ENCODE measurements at regions not wholly inside any gene's neighbourhood (a gene's known extent, or its start where the extent isn't known, plus 50 kb on each side); places are given as distances from the start of the nearest gene placed in this dataset.

DNA sequence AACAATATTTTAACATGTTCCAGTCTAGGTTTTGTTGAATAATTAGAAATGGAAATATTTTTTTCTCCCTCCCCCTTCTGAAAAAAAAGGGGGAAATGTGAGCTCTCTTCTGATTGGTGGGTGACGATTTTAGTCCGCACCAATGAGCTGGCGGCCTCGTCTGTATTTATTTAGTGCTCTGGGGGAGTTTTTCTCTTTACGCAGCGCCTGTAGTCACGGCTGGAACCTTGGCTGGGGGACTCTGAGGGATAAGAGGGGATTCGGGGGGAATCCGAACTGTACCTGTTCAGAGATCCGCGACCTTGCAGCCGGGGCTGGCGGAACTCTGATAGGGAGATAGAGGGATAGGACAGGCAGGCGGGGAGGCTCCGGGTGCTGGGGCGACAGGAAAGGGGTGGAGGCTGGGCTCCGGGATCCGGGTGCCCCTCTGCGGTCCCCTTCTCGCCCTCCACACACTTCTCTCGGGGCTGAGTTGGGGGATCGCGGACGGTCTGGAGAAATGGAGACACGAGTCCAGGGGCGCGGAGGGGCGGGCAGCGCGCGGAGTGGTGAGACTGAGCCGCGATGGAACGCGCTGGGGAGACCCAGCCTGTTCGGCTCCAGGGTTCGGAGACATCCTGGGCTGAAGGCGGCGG lies 99.7 kb upstream of the HSD17B12 start:
- TF ChIP-seq, protein P1, sequence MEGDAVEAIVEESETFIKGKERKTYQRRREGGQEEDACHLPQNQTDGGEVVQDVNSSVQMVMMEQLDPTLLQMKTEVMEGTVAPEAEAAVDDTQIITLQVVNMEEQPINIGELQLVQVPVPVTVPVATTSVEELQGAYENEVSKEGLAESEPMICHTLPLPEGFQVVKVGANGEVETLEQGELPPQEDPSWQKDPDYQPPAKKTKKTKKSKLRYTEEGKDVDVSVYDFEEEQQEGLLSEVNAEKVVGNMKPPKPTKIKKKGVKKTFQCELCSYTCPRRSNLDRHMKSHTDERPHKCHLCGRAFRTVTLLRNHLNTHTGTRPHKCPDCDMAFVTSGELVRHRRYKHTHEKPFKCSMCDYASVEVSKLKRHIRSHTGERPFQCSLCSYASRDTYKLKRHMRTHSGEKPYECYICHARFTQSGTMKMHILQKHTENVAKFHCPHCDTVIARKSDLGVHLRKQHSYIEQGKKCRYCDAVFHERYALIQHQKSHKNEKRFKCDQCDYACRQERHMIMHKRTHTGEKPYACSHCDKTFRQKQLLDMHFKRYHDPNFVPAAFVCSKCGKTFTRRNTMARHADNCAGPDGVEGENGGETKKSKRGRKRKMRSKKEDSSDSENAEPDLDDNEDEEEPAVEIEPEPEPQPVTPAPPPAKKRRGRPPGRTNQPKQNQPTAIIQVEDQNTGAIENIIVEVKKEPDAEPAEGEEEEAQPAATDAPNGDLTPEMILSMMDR (IDR thresholded peaks at IDR 0.05) = no peak

DNA sequence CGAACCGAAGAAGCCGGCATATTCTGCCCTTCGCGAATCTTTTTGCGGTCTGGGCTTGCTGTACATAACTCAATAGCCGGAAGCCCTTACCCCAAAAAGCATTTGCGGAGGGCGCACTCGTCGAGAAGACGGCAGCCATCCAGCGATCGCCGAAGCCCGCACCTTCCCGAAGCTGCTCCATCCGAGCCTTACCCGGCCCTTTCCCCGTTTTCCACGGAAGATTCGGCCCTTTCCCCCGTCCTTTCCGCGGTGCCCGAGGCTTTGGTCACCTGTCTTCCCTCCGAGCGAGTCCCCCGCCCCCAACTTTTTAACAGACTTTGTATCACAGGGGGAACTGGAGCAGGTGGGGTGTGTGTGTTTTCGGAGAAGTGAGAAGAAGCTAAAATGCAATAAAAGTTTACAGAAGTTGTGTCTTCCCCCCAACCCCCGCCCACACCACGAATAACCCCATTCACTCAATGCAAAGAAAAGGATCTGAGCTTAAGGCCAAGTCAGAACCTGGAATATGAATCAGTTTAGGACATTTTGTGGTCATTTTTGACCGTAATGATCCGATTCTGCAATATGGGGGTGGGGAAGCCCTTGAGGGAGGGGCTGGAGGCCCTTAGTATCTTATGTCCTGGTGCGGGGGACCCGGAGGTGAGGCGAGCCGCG lies 99.0 kb upstream of the HSD17B12 start:
- TF ChIP-seq, protein P1 (IDR thresholded peaks at IDR 0.05) = no peak

DNA sequence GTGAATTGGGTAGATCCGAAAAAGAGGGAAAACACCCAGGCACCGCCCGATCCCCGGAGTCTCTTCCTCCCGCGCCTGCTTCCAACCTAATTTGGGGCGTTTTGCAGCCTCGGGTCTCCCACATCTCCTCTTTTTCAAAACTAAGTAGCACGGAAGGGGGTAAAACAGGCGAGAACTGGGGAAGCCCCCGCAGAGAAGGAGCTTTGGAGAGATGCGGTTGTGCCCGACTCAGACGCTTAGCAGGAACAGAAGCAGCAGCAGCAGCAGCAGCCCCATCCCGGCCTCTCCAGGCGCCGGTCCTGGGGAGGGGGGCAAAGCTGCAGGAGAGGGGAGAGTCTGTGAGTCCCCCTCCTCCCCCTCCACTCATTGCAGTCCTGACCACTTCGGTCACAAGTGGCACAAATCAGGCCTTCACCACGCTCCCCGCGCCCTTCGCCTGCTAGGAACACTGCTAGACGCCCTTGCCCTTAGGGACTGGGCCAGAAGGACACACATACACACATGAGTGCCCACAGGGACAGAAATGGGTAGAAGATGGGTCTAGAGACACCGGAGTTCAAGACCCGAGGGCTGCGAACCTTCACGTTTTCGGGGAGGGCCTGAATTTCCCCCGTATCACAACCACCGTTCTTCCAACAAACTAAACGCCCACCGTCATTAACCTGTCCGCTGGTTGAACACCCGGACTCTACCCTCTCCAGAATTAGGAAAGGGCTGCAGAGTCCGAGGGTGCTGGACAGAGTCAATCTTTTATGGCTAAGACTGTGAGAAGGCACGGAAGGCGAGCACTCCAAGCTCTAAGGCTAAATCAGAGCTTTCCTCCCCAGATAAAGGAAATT lies 98.3 kb upstream of the HSD17B12 start:
- TF ChIP-seq, protein P1 (IDR thresholded peaks at IDR 0.05) = no peak

DNA sequence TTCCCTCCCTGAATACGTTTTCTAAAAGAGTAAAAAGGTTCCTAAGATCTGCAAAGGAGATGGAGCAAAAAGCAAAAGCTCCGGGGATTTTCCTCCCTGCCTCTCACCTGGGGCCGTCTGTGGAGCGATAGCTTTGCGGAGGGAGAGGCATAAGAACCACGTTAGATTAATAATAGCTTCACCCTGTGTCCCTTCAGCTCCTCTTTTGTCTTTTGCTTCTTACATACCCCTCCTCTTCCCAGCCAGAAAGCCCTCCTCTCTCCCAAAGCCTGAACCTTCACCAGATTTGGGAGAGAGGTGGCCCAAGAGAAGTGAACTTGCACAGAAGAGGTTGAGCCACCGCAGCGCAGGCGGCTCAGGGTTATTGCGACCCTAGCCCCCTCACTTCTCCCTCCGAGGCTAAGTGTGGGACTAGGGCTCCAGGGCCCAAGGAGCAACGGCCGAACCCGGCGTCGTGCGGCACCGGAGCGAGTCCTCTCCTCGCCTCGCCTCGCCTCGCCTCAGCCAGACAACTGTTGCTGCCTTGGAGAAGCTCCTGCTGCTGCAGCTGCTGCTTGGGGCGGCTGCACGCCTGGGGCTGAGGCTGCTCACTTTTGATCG lies 97.6 kb upstream of the HSD17B12 start:
- TF ChIP-seq, protein P1 (IDR thresholded peaks at IDR 0.05) = no peak

DNA sequence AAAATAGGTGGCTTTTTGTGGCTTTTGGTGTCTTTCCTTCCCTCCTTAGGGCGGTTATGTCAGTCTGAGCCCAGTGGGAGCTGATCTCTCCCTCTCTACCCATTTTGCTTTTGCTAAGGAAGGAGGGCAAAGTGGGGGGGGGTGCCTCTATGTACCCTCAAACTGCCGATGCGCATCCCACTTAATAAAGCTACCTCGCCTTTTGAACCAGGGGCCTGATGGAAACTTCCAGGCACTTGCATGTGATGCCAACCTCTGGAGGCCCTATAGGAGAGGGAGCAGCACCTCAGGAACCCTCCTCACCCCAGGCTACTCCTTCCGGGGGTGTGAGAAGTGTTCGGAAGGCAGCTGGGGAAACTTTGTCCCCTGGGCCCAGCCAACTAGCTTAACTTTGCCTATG lies 97.0 kb upstream of the HSD17B12 start:
- TF ChIP-seq, protein P1 (IDR thresholded peaks at IDR 0.05) = no peak

DNA sequence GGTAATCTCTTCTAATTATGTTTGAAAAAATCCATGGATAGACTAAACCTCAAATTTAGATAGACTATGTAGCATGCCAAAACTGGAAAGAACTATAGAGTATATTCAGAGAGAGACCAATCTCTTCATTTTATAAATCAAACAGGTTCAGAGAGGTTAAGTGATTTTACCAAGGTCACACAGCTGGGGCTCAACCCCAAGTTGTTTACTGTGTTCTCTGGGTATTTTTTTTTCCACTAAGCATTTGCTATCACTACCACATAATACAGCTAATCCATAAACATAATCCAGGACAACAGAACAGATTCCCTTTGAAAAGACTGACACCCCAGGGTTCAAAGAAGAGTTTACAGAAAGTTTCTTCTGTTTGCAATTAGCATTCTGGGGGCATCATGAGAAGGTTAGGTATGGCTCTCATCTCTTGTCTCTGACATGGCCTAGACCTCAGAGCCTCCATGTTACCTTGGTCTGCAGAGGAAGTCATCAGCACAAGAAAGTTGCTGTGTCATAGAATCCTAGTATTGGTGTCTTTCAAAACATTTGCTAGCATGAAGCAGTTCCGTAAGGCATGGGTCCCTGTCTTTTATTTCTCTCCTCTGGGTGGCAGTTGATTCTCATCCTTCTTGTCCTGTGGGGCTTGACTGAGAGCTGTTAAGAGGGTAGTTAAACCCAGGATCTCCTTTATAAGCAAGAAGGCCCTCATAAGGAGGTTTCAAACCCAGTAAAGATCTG lies 94.5 kb upstream of the HSD17B12 start:
- TF ChIP-seq, protein P1 (IDR thresholded peaks at IDR 0.05) = no peak

All from LNCAP (cell line).